Activated B cell treated with CpG ODN at 0.5 μM for 24 hours (primary cell): ENCODE measurements at regions not wholly inside any gene's neighbourhood (a gene's known extent, or its start where the extent isn't known, plus 50 kb on each side); places are given as distances from the start of the nearest gene placed in this dataset.

Experiments
- ATAC-seq: fragments of 200-7000 bp; cut with Tn5 transposase; one replicate; pipeline ENCODE4 v1.10.0; 2021; ENCODE audit warnings: low read depth, mild to moderate bottlenecking, moderate library complexity
- CTCF ChIA-PET: fragments of 350-600 bp; sonication (Branson Sonifier 250); formaldehyde crosslinking; loops from one replicate; lab custom pipeline; 2021; ENCODE audit warnings: antibody characterized with exemption; lab: Charles Lee
- POLR2A ChIA-PET: fragments of 350-600 bp; sonication (Branson Sonifier 250); formaldehyde crosslinking; loops from one replicate; lab custom pipeline; 2021; ENCODE audit warnings: antibody characterized with exemption; lab: Charles Lee
- DNase-seq: peaks from one replicate; pipeline ENCODE4 v3.0.0; 2022
- H3K27ac Mint-ChIP-seq: one replicate; pipeline ENCODE4 v1.8.0; 2020; ENCODE audit warnings: mixed read lengths
- H3K27me3 Mint-ChIP-seq: one replicate; pipeline ENCODE4 v1.8.0; 2021; ENCODE audit warnings: mixed read lengths
- H3K36me3 Mint-ChIP-seq: one replicate; pipeline ENCODE4 v1.8.0; 2021; ENCODE audit warnings: low read depth, mixed read lengths
- H3K4me1 Mint-ChIP-seq: one replicate; pipeline ENCODE4 v1.8.0; 2021; ENCODE audit warnings: mixed read lengths
- H3K4me3 Mint-ChIP-seq: one replicate; pipeline ENCODE4 v1.8.0; 2020; ENCODE audit warnings: mild to moderate bottlenecking, mixed read lengths
- H3K9me3 Mint-ChIP-seq: one replicate; pipeline ENCODE4 v1.8.0; 2020; ENCODE audit warnings: mixed read lengths
- CTCF ChIP-seq: fragments of 200-600 bp; IDR thresholded peaks from one replicate; pipeline ENCODE4 v1.8.0; 2022; ENCODE audit warnings: antibody characterized with exemption, mild to moderate bottlenecking
- intact Hi-C: fragments of 100-400 bp; cut with micrococcal nuclease; formaldehyde crosslinking; loops from one replicate; pipeline ENCODE4 v1.15.1; 2024

DNA sequence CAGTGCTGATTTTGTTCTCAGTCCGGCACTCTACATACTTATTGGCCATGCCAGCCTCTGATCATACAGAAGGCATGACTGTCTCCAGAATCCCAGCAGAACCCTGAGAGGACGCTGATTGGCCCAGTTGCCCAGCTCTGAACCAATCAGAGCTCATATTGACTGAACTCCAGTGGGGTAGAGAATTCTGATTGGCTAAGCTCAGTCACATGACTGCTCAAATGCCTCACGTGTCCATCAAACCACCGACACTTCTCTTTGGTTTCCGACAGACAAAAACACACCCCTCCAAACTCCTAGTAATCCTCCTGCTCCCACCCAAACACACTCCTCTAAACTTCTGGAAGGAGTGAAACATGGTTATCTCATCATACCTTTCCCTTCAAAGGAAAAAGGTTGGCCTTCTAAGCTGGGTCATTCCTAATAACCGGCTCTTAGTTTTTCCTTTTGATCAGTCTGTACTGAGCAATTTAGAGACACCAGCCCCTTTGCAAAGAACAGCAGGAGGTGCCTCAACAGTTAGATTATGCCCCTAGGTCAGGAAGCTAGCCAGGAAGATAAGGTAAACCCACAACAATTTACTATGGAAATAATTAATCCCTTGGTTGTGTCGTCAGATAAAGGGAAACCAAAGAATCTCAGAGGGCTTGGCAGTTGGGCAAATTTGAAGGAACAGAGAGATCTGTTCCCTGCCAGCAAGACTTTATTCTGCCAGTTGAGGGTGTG is 187.8 kb downstream of the TLE3 start:
- ATAC-seq, result no peak
- TF ChIP-seq CTCF, result no peak
- H3K4me3 Mint-ChIP-seq, result no peak overlapping the region

DNA sequence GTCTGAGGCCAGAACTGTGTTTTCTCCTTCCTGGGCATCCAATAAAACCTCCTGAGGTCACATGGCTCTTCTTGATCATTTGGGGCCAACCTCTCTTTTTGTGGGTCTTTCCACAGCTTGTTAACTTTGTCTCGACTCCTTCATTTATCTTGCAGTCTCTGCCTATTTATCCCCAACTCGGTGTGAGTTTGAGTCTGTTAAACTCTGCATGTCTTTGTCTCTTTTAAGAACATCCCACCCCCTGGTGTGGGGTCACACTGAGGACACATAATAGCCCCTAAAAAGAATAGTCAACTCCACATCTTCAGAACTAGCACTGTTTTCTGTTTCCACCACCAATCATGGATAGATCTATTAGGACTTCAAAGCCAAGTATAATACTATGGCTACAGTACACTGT is 187.2 kb downstream of the TLE3 start:
- CTCF ChIA-PET, result no interaction called here
- H3K4me3 Mint-ChIP-seq, result no peak overlapping the region
- POLR2A ChIA-PET, result interaction anchor here (1.2 kb wide), 1 partner anchor 13 kb away, joined by 3 read pairs; no protein-coding TSS in a partner anchor
- no peak for TF ChIP-seq CTCF
- DNase-seq (no peak), ATAC-seq (no peak)
- H3K9me3 Mint-ChIP-seq, result no peaks in the 10 kb centered on the region
- H3K36me3 Mint-ChIP-seq, result no peaks in the 10 kb centered on the region
- intact Hi-C loops, result no loop called here
- H3K27ac Mint-ChIP-seq, result no peak overlapping the region
- peaks cover 12% of the 10 kb centered on the region for H3K4me1 Mint-ChIP-seq
- H3K27me3 Mint-ChIP-seq, result no peaks in the 10 kb centered on the region

More for the DNA sequence above, 187.8 kb downstream of the TLE3 start:
- intact Hi-C loops, result no loop called here
- POLR2A ChIA-PET, result interaction anchor here (1.2 kb wide), 1 partner anchor 12 kb away, joined by 3 read pairs; no protein-coding TSS in a partner anchor
- CTCF ChIA-PET, result no interaction called here
- H3K4me1 Mint-ChIP-seq, result peaks cover 8% of the 10 kb centered on the region
- H3K36me3 Mint-ChIP-seq, result no peaks in the 10 kb centered on the region
- no peak for DNase-seq
- no peaks in the 10 kb centered on the region for H3K9me3 Mint-ChIP-seq
- H3K27ac Mint-ChIP-seq, result no peak overlapping the region
- no peaks in the 10 kb centered on the region for H3K27me3 Mint-ChIP-seq

DNA sequence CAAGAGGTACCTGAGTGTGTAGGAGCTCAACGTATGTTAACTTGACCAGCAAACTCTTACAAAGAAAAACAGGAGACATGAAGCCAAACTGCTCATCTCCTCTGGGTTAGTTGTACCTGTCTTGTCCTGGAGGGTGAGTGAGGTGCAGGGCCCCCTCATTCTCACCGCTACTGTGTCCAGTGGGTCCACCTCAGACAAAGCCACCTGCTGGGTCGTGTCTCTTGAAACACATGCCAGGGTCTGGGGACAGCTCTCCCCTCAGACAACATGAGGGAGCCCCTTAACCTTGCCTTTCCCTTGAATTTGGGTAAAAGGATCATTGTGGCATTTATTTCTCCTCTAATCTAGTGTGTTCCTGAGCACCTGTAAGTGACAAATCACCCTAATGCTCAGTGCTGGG is 185.6 kb downstream of the TLE3 start:
- peaks cover 12% of the 10 kb centered on the region for H3K4me1 Mint-ChIP-seq
- no peak for TF ChIP-seq CTCF
- ChIA-PET CTCF (no interaction called here), POLR2A (no interaction called here)
- H3K27ac Mint-ChIP-seq, result no peak overlapping the region
- H3K4me3 Mint-ChIP-seq, result no peak overlapping the region
- H3K36me3 Mint-ChIP-seq, result no peaks in the 10 kb centered on the region
- ATAC-seq (no peak), DNase-seq (no peak)
- no peaks in the 10 kb centered on the region for H3K27me3 Mint-ChIP-seq
- intact Hi-C loops, result no loop called here
- no peaks in the 10 kb centered on the region for H3K9me3 Mint-ChIP-seq

DNA sequence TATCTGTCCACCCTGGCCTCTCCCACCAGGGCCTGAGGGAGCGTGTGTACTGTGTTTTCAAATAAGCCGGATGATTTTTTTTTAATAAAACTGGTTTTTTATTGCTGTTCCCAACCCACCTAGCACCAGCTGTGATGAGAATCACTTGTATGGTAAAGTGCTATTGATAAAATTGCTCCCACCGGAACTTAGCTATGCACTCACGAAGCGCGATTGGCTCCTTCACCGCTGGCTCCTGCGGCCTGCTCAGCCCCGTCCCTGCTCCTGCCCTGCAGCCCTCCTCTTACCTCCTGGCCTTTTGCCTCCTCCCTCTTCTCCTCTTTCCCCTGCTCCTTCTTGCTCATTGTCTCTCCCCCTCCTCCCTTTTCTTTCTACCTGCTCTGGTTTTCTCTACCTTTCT is 183.7 kb downstream of the TLE3 start:
- H3K27me3 Mint-ChIP-seq, result no peaks in the 10 kb centered on the region
- intact Hi-C loops, result no loop called here
- ATAC-seq (no peak), DNase-seq (no peak)
- H3K4me3 Mint-ChIP-seq, result no peak overlapping the region
- H3K36me3 Mint-ChIP-seq, result no peaks in the 10 kb centered on the region
- POLR2A ChIA-PET, result interaction anchor here (0.6 kb wide), 1 partner anchor 71 kb away, joined by 6 read pairs; no protein-coding TSS in a partner anchor
- CTCF ChIA-PET, result no interaction called here
- H3K4me1 Mint-ChIP-seq, result peaks cover 12% of the 10 kb centered on the region
- no peak overlapping the region for H3K27ac Mint-ChIP-seq
- no peak for TF ChIP-seq CTCF
- no peaks in the 10 kb centered on the region for H3K9me3 Mint-ChIP-seq

GRCh38 chr15:69914960-69915359 is 182.8 kb downstream of the TLE3 start:
- CTCF ChIA-PET, result interaction anchor here (0.7 to 0.9 kb wide), 2 partner anchors 11 to 552 kb away, joined by 3 to 4 read pairs; no protein-coding TSS in a partner anchor
- no peaks in the 10 kb centered on the region for H3K9me3 Mint-ChIP-seq

More at GRCh38 chr15:69914960-69915359, 182.8 kb downstream of the TLE3 start:
- intact Hi-C loops, result no loop called here
- POLR2A ChIA-PET, result no interaction called here
- H3K4me1 Mint-ChIP-seq, result peaks cover 15% of the 10 kb centered on the region
- no peaks in the 10 kb centered on the region for H3K27me3 Mint-ChIP-seq
- no peak overlapping the region for H3K4me3 Mint-ChIP-seq
- no peak for ATAC-seq
- TF ChIP-seq CTCF, result no peak
- H3K27ac Mint-ChIP-seq, result no peak overlapping the region
- no peak for DNase-seq
- H3K36me3 Mint-ChIP-seq, result no peaks in the 10 kb centered on the region
